Adipose tissue (tissue), 3 donors: ENCODE measurements at regions not wholly inside any gene's neighbourhood (a gene's known extent, or its start where the extent isn't known, plus 50 kb on each side); places are given as distances from the start of the nearest gene placed in this dataset.

Experiments used
- H3K27ac ChIP-seq: one replicate; pipeline ENCODE4 v1.5.1; 2013; ENCODE audit warnings: low read depth, low read length
- WGBS, 3 donors: extraction: QIAGEN DNeasy Blood & Tissue Kit; methylation state at CpG; one replicate each; pipeline ENCODE4 v1.1.7; 2013; 5-methylcytosine and 5-hydroxymethylcytosine counted together
- donor health status: healthy with polysubstance abuse.
- donor health status: Bipolar disorder and iron deficiency.
- donor health status: healthy.

- no peak overlapping the region for H3K27ac ChIP-seq
- 83 to 91% (median 91%) methylated on average over 10 of the region's 10 CpGs for WGBS, 3 donors
Observed at GRCh38 chr15:38190501-38190900, 62.1 kb upstream of the SPRED1 start.

- H3K27ac ChIP-seq: no peak overlapping the region
- 88 to 98% (median 92%) methylated on average over 2 of the region's 2 CpGs for WGBS, 3 donors
Observed at GRCh38 chr15:38192496-38192895, 60.1 kb upstream of the SPRED1 start.

DNA sequence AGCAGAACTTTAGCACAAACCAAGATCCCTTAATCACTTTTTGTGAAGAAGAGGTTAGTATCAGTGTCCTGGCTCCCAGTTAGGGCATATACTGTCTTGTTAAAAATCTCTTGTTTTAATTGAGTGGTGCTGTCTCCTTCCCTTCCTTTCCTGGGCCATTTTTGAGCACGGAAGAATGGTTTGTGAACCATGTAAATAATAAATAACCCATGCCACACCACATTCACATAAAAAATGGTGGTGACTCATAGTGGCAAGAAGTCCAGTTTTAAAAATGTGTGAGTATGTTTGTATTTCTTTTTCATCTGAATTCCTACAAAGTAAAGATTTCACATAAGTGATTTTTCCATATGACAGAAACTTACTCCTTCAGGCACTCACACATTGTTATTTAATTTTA, 59.1 kb upstream of the SPRED1 start:
- H3K27ac ChIP-seq: no peak overlapping the region
- 86 to 89% (median 87%) methylated on average over 1 of the region's 1 CpG for WGBS, 3 donors

GRCh38 chr15:38195191-38195901, 57.3 kb upstream of the SPRED1 start:
- H3K27ac ChIP-seq: no peak overlapping the region
- WGBS, 3 donors: 84 to 94% (median 94%) methylated on average over 5 of the region's 5 CpGs

DNA sequence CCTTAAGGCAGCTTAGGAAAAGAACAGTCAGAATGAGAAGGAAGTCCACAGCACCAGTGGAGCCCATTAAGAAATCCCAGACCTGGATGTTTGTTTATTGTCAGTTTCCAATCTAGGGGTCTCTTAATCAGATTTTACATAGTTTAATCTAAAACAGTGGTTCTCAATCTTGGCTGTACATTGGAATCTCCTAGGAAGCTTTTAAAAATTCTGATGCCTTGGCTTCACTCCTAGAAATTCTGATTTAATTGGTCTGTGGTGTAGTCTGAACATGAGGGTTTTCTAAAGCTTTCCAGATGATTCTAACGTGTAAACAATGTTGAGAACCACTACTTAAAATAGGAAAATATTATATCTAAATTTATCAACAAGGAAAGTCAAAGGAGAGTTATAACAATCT, 56.6 kb upstream of the SPRED1 start:
- no peak overlapping the region for H3K27ac ChIP-seq
- WGBS, 3 donors: 40 to 55% (median 53%) methylated on average over 1 of the region's 1 CpG

- H3K27ac ChIP-seq: no peak overlapping the region
- 76 to 94% (median 90%) methylated on average over 4 of the region's 4 CpGs for WGBS, 3 donors
Observed at GRCh38 chr15:38197553-38197952, 55.1 kb upstream of the SPRED1 start.

GRCh38 chr15:38201714-38202113, 50.9 kb upstream of the SPRED1 start:
- 32 to 58% (median 49%) methylated on average over 3 of the region's 3 CpGs for WGBS, 3 donors
- no peak overlapping the region for H3K27ac ChIP-seq

DNA sequence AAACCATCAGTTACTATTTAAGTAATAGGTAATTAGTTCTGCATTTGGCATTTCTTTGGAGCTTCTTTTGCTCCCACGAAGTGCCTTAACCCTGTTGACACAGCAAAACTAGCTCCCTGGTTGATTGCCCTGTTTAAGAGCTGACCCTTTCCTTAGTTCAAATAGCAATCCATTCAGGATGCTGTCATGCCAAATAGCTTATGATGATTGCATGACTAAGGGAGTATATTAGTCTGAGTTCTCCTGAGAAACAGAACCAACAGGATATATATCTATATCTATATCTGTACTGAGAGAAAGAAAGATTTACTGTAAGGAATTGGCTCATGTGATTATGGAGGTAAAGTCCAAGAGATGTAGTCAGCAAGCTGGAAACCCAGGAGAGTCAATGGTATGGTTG, 50.3 kb upstream of the SPRED1 start:
- 38 to 46% (median 41%) methylated on average over 1 of the region's 1 CpG for WGBS, 3 donors

More for the DNA sequence above, 50.3 kb upstream of the SPRED1 start:
- H3K27ac ChIP-seq: no peak overlapping the region
